ENCODE measurements at regions not wholly inside any gene's neighbourhood (a gene's known extent, or its start where the extent isn't known, plus 50 kb on each side); places are given as distances from the start of the nearest gene placed in this dataset.

DNA sequence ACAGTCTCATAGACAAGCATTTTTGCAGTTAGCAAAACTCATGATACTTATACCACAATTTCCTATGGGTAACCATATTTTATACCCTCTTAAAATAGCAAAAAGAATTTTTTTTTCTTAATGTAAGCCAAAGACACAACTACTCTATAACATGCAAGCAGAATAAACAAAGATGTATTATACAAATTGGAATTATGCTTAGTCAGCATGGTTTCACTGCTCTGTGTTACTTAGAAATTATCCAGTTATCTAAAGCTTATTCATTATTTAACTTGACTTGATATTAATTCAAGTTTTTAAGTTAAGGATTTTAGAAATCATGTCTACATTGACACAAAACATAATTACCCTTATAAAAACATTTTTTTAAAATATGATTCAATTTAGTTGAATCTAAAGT, 449.8 kb upstream of the CDH2 start:
- H3K27ac Mint-ChIP-seq = no peak overlapping the region
- ChIA-PET POLR2A (no interaction called here), CTCF (no interaction called here)
- peaks cover under 1% of the 10 kb centered on the region for H3K9me3 Mint-ChIP-seq
- H3K27me3 Mint-ChIP-seq = no peaks in the 10 kb centered on the region
- no peak for DNase-seq
- H3K36me3 Mint-ChIP-seq (ENCODE audit: low read depth) = no peaks in the 10 kb centered on the region
- no peak overlapping the region for H3K4me3 Mint-ChIP-seq
- no peaks in the 10 kb centered on the region for H3K4me1 Mint-ChIP-seq

DNA sequence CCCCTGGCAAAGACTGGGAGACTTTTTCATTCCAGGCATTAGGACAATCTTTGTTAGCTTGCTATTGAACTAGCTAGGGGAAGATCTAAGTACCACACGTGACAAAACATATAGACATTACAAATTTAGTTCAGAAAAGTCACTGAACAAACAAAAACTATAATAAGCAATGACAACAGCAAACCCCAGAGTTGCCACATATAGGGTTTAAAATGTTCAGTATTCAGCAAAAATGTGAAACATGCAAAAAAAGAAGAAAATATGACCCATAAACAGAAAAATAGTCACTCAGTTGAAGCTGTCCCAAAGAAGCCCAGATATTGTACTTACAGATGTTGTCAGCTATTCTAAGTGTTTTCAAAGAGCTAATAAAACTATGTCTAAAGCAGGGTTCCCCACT, 431.1 kb upstream of the CDH2 start:
- ChIA-PET POLR2A (no interaction called here), CTCF (no interaction called here)
- DNase-seq = no peak
- Mint-ChIP-seq H3K9me3 (peaks cover 9% of the 10 kb centered on the region), H3K27ac (no peak overlapping the region), H3K4me1 (no peaks in the 10 kb centered on the region), H3K36me3 (ENCODE audit: low read depth) (no peaks in the 10 kb centered on the region), H3K4me3 (no peak overlapping the region), H3K27me3 (no peaks in the 10 kb centered on the region)

DNA sequence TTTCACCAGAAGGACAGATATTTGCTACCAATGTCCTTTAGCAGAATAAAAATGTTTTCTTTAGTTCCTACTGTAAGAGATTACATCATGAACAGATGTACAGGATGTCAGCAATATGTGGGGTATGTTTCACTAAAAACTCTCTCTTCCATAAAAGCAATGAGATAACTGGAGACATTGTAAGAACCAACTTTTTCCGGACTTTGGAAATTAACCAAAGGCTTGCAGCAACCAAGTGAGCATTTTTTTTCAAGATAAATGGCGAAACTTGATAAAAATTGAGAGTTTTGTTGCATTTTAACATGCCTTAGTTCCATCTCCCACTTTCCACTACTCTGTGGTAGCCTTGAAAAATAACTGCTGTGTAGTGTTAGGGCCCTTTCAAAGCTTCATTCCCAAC, 429.8 kb upstream of the CDH2 start:
- no peaks in the 10 kb centered on the region for H3K4me1 Mint-ChIP-seq
- POLR2A ChIA-PET = no interaction called here
- H3K27me3 Mint-ChIP-seq = no peaks in the 10 kb centered on the region
- no peak overlapping the region for H3K4me3 Mint-ChIP-seq
- H3K27ac Mint-ChIP-seq = no peak overlapping the region
- H3K36me3 Mint-ChIP-seq (ENCODE audit: low read depth) = no peaks in the 10 kb centered on the region
- CTCF ChIA-PET = no interaction called here
- no peak for DNase-seq
- H3K9me3 Mint-ChIP-seq = peaks cover 9% of the 10 kb centered on the region

DNA sequence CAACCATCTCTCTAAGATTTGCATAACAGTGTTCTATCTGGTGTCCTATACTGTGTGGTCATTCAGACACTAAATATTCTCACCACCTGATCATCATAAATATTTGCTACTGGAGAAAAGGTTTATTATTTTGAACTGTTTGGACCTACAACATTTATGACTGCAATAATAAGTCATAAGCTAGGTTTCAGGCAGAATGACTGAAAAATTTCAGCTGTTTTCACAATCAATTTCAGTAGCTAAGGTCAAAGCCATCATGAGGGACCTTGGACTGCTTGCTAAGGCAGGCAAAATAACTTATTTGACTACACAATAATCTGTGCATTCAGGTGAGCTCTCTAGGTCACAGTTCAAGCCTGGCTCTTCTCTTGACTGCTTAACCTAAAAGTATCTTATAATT, 425.5 kb upstream of the CDH2 start:
- H3K4me1 Mint-ChIP-seq = no peaks in the 10 kb centered on the region
- ChIA-PET POLR2A (no interaction called here), CTCF (no interaction called here)
- no peak for DNase-seq
- no peaks in the 10 kb centered on the region for H3K36me3 Mint-ChIP-seq (ENCODE audit: low read depth)
- H3K27ac Mint-ChIP-seq = no peak overlapping the region
- H3K27me3 Mint-ChIP-seq = no peaks in the 10 kb centered on the region
- H3K9me3 Mint-ChIP-seq = peaks cover 19% of the 10 kb centered on the region
- H3K4me3 Mint-ChIP-seq = no peak overlapping the region

DNA sequence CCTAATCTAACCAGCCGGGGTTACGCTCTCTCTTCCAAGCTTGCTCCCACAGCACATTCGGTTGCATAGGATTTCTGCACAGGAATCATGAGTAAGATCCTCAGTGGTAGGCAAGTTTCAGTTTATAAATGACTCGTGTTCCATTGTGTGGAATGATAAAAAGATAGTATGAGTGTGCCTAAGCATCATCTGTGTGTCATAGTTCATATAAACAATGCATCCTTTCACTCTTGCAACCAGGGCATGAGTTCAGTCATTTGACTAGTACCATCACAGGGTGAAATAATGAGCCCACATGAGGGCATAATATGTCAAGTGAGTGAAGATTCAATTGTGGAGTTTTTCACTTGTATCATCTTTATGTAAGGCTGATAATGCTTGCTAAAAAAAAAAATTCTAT, 417.1 kb upstream of the CDH2 start:
- no peaks in the 10 kb centered on the region for H3K27me3 Mint-ChIP-seq
- H3K4me1 Mint-ChIP-seq = no peaks in the 10 kb centered on the region
- CTCF ChIA-PET = no interaction called here
- no peak overlapping the region for H3K27ac Mint-ChIP-seq
- peaks cover 4% of the 10 kb centered on the region for H3K9me3 Mint-ChIP-seq
- H3K4me3 Mint-ChIP-seq = no peak overlapping the region
- DNase-seq = no peak
- POLR2A ChIA-PET = no interaction called here
- no peaks in the 10 kb centered on the region for H3K36me3 Mint-ChIP-seq (ENCODE audit: low read depth)

DNA sequence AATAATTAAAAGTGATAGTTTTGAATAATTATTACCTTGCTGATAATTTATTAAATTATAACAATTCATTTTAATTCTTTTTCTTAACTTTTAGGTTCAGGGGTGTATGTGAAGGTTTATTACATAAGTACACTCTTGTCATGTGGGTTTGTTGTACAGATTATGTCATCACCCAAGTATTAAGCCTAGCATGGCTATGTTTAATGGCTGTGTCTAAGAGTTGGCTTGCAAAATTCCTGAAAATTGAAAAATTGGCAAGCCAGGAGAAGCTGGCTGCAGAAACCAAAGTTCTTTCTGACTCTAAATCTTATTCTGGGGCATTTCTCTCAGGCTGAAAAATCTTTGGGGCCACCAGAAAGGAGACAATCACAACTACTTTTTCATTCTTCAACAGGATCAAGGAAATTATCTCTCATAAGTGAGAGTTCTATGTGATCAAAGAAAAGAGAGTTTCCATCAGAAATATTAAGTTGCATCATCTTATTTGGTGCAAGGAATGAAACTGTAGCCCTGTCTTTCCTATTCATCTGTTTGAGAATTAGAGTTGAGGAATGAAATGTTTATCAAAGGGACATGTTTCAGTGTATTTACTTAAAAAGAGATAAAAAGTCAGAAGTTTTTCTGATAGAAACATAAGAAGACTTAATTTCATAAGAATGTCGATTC, 412.1 kb upstream of the CDH2 start:
- H3K27ac Mint-ChIP-seq = no peak overlapping the region
- ChIA-PET POLR2A (no interaction called here), CTCF (no interaction called here)
- no peaks in the 10 kb centered on the region for H3K4me1 Mint-ChIP-seq
- no peaks in the 10 kb centered on the region for H3K36me3 Mint-ChIP-seq (ENCODE audit: low read depth)
- DNase-seq = no peak
- no peaks in the 10 kb centered on the region for H3K9me3 Mint-ChIP-seq
- H3K4me3 Mint-ChIP-seq = no peak overlapping the region
- H3K27me3 Mint-ChIP-seq = no peaks in the 10 kb centered on the region

DNA sequence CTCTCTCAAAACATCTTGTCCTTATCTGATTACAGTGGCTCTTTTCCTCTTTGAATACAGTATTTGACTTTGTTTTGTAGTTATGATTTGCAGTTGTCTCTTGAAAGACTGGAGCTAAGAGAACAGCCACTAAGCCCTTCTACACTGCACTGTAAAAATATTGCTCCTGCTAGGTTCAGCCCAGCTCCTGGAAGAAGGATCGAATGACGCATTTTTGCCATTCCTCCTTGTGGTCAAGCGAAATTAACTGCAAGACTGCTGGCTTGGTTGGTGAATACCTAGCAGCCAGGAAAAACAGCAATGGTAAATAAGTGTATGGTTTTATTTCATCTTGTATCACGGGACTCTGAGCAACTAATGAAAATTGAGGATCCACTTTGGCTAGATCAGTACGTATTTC, 407.8 kb upstream of the CDH2 start:
- Mint-ChIP-seq H3K27me3 (no peaks in the 10 kb centered on the region), H3K36me3 (ENCODE audit: low read depth) (no peaks in the 10 kb centered on the region), H3K4me1 (no peaks in the 10 kb centered on the region), H3K9me3 (no peaks in the 10 kb centered on the region), H3K27ac (no peak overlapping the region), H3K4me3 (no peak overlapping the region)
- no peak for DNase-seq
- POLR2A ChIA-PET = no interaction called here
- CTCF ChIA-PET = no interaction called here

DNA sequence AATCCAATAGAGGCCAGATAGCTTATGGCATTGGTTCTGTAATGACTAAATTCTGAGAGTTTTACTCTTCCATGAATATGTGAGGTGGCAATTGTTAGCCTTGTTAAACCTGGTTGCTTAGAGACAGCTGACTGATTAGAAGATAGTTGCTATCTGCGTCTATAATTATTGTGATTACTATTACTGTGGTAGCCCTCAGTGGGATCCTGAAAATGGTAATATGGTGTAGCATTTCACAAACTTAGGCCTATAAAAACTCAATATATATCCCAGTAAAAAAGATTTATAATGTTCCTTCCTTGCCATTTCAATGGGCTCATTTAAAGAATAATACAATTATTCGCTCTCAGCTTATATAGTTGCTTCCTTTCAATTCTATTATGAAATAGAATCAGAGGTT, 405.8 kb upstream of the CDH2 start:
- DNase-seq = no peak
- CTCF ChIA-PET = no interaction called here
- no peaks in the 10 kb centered on the region for H3K27me3 Mint-ChIP-seq
- no peak overlapping the region for H3K4me3 Mint-ChIP-seq
- no peaks in the 10 kb centered on the region for H3K4me1 Mint-ChIP-seq
- no peaks in the 10 kb centered on the region for H3K9me3 Mint-ChIP-seq
- H3K36me3 Mint-ChIP-seq (ENCODE audit: low read depth) = no peaks in the 10 kb centered on the region
- POLR2A ChIA-PET = no interaction called here
- H3K27ac Mint-ChIP-seq = no peak overlapping the region

DNA sequence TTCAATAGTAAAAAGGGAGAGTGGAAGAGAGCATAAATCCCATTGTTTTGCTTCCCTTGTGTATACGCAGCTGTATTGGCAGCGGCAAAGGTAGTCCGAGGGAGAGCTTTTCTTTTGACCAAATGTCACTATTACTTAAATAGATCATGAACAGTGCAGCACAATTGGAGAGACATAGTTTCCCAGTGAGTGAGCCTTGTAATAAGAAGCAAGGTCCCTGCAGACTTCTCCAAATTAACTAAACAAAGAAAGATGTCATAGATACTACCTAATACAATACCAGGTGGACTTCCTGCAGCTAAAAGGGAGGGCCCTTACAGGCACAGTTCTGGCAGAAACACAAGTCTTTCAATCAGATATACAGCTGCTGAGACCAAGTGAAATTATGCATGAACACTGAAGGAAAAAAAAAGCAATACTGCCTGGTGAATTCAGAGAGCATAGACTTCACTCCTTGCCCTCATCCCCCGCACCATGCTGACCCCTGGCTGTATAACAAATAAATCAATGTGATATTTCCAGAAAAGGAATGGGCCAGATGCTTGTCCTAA, 404.7 kb upstream of the CDH2 start:
- ChIA-PET CTCF (no interaction called here), POLR2A (no interaction called here)

DNA sequence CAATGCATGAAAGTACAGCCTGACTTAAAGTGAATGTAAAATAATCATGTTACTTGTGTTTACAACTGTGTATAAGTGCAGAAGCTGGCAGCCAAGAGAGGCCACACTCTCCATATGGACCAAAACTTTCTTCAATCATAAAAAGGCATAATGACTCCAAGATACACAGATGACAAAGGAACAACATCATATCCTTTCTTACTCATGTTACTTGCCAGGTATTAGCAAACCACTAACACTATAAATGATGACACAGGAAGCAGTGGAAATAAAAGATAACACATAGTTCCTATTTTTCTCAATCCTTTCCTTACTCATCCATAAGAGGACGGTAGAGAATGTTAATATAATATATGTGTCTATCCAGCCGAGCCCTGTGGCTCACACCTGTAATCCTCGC, 400.0 kb upstream of the CDH2 start:
- Mint-ChIP-seq H3K36me3 (ENCODE audit: low read depth) (no peaks in the 10 kb centered on the region), H3K27ac (no peak overlapping the region), H3K9me3 (peaks cover 2% of the 10 kb centered on the region), H3K27me3 (no peaks in the 10 kb centered on the region), H3K4me1 (no peaks in the 10 kb centered on the region), H3K4me3 (no peak overlapping the region)
- DNase-seq = no peak
- CTCF ChIA-PET = no interaction called here
- POLR2A ChIA-PET = no interaction called here

More for the DNA sequence above, 404.7 kb upstream of the CDH2 start:
- H3K9me3 Mint-ChIP-seq = no peaks in the 10 kb centered on the region
- no peak overlapping the region for H3K27ac Mint-ChIP-seq
- DNase-seq = no peak
- H3K27me3 Mint-ChIP-seq = no peaks in the 10 kb centered on the region
- no peak overlapping the region for H3K4me3 Mint-ChIP-seq
- no peaks in the 10 kb centered on the region for H3K36me3 Mint-ChIP-seq (ENCODE audit: low read depth)
- H3K4me1 Mint-ChIP-seq = no peaks in the 10 kb centered on the region

DNA sequence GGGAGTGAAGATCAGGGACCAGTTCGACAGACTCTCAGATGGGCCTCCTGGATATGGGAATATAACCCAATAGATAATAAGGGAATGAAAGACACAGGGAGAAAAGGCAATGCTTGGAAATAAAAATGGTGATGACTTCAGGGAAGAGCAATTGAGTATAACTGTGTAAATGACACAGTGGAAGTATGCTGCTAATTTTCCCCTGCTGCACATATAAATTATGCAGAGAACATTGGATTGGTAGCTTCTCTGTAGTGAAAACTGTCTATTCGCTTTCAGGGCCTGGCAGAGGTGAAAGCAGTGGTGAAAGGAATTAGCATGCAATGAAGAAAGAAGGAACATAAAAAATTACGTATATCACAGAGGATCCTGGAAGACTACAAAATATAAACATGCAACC, 398.2 kb upstream of the CDH2 start:
- Mint-ChIP-seq H3K4me3 (no peak overlapping the region), H3K36me3 (ENCODE audit: low read depth) (no peaks in the 10 kb centered on the region), H3K9me3 (peaks cover 2% of the 10 kb centered on the region), H3K4me1 (no peaks in the 10 kb centered on the region), H3K27ac (no peak overlapping the region), H3K27me3 (no peaks in the 10 kb centered on the region)
- ChIA-PET CTCF (no interaction called here), POLR2A (no interaction called here)
- DNase-seq = no peak

DNA sequence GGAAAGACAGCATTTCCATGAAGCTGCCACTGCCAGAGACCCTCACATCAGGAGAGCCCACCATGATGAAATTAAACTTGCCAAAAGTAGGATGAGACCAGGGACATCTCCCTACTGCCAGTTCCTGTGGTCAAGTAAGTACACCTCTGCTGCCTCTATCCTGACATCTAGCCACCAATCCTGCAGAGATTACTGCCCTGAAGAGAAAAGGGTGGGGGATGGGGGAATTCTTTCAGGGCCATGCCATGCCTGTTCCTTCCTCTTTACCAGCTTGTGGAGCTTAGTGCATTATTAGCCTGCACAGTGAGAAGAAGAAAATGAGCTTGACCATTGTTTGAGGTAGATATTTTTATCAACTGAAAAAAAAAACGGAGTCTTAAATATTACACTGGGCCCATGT, 397.2 kb upstream of the CDH2 start:
- H3K36me3 Mint-ChIP-seq (ENCODE audit: low read depth) = no peaks in the 10 kb centered on the region
- DNase-seq = no peak
- no peaks in the 10 kb centered on the region for H3K4me1 Mint-ChIP-seq
- POLR2A ChIA-PET = no interaction called here
- H3K27ac Mint-ChIP-seq = no peak overlapping the region
- CTCF ChIA-PET = no interaction called here
- H3K9me3 Mint-ChIP-seq = peaks cover 2% of the 10 kb centered on the region
- H3K4me3 Mint-ChIP-seq = no peak overlapping the region
- no peaks in the 10 kb centered on the region for H3K27me3 Mint-ChIP-seq

DNA sequence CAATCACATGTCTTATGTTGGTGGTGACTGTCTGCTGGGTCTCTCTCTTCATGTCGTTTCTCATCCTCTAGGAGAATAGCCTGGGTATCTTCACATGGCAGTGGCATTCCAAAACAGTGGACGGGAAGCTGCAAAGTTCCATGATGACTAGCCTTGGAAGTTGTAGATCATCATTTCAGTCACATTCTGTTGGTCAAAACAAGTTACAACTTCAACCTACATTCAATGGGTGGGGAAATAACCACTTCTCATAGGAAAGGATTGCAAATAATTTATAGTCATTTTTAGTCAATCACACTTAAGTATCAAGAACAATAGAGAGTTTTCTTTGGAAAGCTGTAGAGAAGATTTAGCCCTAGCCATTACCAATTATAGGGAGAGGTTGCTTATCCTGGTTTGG, 395.0 kb upstream of the CDH2 start:
- CTCF ChIA-PET = no interaction called here
- Mint-ChIP-seq H3K4me3 (no peak overlapping the region), H3K27ac (no peak overlapping the region), H3K27me3 (no peaks in the 10 kb centered on the region), H3K4me1 (no peaks in the 10 kb centered on the region), H3K9me3 (peaks cover 2% of the 10 kb centered on the region), H3K36me3 (ENCODE audit: low read depth) (no peaks in the 10 kb centered on the region)
- DNase-seq = no peak
- POLR2A ChIA-PET = no interaction called here

DNA sequence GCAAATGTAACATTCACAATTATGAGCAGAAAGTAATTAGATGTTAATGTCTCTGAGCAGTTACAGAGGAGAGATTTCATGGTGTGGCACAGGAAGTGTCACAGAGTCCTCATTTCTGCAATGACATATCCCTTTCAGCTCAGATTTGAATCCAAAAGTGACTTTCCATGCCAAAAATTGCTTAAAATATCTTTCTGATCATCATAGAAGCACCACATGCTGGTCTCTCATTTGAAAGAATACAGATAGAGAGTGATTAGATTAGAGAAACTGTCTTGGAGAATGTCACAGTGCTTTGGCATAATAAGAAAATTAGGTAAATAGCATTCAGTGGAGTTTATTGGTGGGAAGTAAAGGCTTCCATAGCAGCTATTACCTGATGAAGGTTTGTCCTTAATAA, 383.4 kb upstream of the CDH2 start:
- H3K4me3 Mint-ChIP-seq = no peak overlapping the region
- H3K4me1 Mint-ChIP-seq = no peaks in the 10 kb centered on the region
- no peaks in the 10 kb centered on the region for H3K27me3 Mint-ChIP-seq
- no peaks in the 10 kb centered on the region for H3K36me3 Mint-ChIP-seq (ENCODE audit: low read depth)
- ChIA-PET POLR2A (no interaction called here), CTCF (interaction anchor here (0.6 kb wide), 1 partner anchor 1876 kb away, joined by 4 read pairs; no protein-coding TSS in a partner anchor)
- peaks cover 3% of the 10 kb centered on the region for H3K9me3 Mint-ChIP-seq
- no peak for DNase-seq
- H3K27ac Mint-ChIP-seq = no peak overlapping the region

All from activated CD4-positive, alpha-beta T cell treated with anti-CD3 and anti-CD28 coated beads, Interleukin-2, amount 10 ng/mL, durations not matched to agents 7 days and 5 days (primary cell).